ENCODE measurements at regions not wholly inside any gene's neighbourhood (a gene's known extent, or its start where the extent isn't known, plus 50 kb on each side); places are given as distances from the start of the nearest gene placed in this dataset.
"Not testable (repeated sequence)": the region's sequence is repeated elsewhere in the genome, so short reads cannot be mapped to it uniquely, and the experiment has no call there.

DNA sequence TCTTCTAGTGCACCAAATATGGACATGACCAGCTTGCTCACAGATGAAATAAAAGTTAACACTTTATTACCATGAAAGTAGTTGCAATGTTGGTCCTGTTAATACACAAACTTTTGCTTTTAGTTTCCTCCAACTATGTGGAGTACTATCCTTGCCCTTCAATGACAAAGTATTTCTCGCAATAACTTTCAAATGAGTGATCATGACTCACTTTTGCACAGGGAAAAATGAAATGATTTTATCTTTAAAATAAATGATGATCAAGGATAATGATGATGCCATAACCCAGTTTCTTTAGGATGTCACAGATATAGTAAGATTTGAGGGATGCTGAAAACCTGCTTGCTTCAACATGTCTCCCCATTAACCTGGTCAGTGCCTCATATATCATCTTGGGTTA lies 254.0 kb upstream of the KITLG start:
- DNase-seq (ENCODE audit: low read depth, low spot score): no peak

GRCh38 chr12:88833641-88834116 lies 253.4 kb upstream of the KITLG start:
- DNase-seq (ENCODE audit: low read depth, low spot score): no peak

DNA sequence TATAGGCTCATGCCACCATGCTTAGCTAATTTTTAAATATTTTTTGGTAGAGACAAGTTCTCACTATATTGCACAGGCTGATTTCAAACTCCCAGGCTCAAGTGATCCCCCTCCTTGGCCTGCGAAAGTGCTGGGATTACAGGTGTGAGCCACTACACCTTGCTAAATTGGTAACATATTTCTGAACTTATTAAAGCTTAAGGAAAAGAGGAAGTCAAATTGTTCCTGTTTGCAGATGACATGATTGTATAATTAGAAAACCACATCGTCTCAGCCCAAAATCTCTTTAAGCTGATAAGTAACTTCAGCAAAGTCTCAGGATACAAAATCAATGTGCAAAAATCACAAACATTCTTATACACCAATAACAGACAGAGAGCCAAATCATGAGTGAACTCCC lies 248.3 kb upstream of the KITLG start:
- not testable (repeated sequence) for DNase-seq (ENCODE audit: low read depth, low spot score)

DNA sequence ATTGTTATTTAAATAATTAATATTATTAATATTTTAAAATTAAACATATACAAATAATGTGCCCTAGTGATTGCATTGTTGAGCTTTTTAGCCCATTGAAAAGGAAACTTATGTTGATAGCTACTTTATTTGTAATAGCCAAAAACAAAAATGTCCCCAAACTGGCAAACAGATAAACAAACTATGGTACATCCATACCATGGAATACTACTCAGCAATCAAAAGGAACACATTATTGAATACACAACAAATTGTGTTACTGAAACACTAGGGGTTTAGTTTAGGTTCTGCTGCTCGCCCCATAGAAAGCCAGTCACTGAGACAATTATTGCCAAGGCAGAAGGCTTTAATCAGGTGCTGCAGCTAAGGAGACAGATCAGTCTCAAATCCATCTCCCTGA lies 239.7 kb upstream of the KITLG start:
- no peak for DNase-seq (ENCODE audit: low read depth, low spot score)

DNA sequence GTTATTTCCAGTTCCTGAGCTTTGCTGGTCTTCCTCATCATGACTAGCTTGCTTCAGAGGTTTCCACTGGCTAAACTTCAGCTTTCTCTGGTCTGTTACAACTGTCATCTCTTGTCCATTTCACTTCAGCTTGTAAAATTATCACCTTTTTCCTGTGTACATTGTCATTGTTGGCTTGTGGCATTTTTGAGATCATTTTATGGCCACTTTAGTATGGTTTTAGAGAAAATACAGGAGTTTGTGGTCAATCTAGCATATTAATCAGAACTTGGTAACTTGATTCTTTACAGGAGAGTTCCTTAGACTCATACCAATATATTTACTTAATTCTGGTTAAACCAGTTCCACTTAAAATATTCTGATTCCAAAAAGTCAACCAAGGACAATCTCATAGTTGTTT lies 235.9 kb upstream of the KITLG start:
- no peak for DNase-seq (ENCODE audit: low read depth, low spot score)

GRCh38 chr12:88814779-88815178 lies 234.5 kb upstream of the KITLG start:
- DNase-seq (ENCODE audit: low read depth, low spot score): no peak

DNA sequence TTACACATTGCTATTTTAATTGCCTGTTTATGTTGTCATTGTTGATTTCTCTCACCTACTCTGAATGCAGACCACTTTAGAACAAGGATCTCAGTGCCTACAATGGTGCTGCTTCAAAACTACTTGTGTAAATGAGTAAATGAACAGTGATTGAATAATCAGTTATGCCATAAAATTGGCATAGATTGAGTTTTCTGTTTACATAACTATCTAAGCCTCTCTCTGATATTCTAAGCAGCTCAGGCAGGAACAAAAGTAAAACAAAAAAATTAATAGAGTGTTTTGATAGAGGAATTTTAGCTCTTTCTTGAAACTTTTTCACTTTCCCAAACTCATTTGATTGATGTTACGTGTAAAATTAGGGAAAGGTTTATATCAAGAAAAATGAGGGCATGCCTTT lies 232.3 kb upstream of the KITLG start:
- DNase-seq (ENCODE audit: low read depth, low spot score): no peak

DNA sequence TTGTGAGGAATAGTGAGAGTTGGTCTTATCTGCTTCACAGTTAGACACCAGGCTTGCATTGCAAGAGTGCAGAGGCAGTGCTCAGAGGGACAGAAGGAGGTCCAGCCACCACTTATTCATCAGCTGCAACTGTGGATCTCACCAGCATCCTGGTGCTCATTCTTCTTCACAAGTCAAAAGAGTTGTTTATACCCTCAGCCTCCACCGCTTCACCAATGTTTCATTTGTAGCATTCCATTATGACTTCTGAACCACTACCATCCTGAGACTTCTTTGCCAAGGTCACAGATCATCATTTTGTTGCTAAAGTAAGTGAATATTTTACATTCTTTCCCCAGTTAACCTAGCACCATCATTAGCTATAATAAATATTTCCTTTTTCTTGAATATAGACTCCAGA lies 230.5 kb upstream of the KITLG start:
- no peak for DNase-seq (ENCODE audit: low read depth, low spot score)

- DNase-seq (ENCODE audit: low read depth, low spot score): not testable (repeated sequence)
Measured at GRCh38 chr12:88809841-88810240, 229.6 kb upstream of the KITLG start.

- no peak for DNase-seq (ENCODE audit: low read depth, low spot score)
Measured at GRCh38 chr12:88805692-88806091, 225.4 kb upstream of the KITLG start.

DNA sequence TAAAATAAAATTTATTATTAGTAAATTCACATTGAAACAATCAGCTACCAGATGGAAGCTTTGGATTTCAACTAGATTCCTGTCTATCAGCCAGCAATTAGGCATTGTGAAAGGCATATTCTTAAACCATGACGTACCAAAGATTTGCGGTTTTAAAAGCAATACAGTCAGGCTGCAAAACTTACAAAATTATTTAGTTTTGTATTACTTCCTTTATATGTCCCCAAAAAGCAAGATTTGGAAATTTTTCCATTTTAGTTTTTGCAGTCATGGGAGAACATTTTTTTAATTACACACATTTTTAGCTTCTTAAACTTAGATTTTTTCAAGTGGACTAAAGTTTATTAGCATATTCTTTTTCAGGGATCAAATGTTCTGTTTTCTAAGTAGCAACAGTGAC lies 225.0 kb upstream of the KITLG start:
- DNase-seq (ENCODE audit: low read depth, low spot score): no peak

DNA sequence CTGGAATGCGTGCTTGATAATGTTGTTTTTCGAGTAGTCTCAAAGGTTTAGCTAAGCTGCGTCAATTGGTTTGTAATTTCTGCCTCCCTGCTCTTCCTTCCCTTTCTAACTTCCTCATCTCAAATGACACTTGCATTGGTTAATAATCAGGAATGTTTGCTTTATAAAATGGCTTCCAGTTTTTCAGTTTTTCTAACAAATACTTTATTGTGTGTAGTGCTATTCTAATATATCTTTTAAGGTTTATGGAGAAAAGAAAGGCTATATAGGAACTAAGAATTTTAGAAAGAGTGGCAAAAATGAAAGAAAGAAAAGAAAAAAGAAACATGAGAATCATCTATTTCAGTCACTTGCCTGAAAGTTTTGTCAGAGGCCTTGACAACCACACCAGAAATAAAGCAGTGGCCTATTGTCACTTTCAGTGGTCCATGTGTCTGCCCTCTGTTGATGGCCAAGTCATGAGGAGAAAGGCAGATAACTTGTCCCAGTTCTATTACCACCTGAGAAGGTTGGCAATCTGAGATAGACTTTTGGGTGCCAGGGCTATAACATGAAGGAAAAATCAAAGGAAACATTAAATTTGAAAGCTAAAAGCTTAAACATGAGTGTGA lies 221.9 kb upstream of the KITLG start:
- no peak for DNase-seq (ENCODE audit: low read depth, low spot score)

- DNase-seq (ENCODE audit: low read depth, low spot score): no peak
Measured at GRCh38 chr12:88801227-88802095, 221.2 kb upstream of the KITLG start.

DNA sequence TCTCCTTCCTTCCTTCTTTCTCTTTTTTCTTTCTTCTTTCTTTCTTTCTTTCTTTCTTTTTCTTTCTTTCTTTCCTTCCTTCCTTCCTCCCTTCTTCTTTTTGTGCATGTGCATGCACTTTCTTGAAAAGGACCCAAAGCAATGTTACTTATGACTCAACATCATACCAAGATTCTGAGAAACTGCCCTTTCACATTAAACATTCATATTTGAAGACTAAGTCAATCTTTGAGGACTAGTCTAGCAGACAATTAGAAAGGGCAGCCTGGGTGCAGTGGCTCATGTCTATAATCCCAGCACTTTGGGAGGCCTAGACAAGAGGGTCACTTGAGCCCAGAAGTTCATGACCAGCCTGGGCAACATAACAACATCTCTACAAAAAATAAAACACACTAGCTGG lies 212.8 kb upstream of the KITLG start:
- no peak for DNase-seq (ENCODE audit: low read depth, low spot score)

DNA sequence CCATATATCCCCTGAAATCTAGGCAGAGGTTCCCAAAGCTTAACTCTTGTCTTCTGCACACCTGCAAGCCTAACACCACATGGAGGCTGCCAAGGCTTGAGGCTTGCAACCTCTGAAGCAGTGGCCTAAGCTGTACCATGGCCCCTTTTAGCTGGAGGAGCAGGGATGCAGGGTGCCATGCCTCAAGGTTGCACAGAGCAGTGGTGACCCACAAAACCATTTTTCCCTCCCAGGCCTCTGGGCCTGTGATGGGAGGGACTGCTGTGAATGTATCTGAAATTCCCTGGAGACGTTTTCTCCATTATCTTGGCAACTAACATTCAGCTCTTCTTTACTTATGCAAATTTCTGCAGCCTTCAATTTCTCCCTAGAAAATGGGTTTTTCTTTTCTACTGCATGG lies 210.0 kb upstream of the KITLG start:
- no peak for DNase-seq (ENCODE audit: low read depth, low spot score)

GRCh38 chr12:88784166-88784565 lies 203.9 kb upstream of the KITLG start:
- no peak for DNase-seq (ENCODE audit: low read depth, low spot score)

DNA sequence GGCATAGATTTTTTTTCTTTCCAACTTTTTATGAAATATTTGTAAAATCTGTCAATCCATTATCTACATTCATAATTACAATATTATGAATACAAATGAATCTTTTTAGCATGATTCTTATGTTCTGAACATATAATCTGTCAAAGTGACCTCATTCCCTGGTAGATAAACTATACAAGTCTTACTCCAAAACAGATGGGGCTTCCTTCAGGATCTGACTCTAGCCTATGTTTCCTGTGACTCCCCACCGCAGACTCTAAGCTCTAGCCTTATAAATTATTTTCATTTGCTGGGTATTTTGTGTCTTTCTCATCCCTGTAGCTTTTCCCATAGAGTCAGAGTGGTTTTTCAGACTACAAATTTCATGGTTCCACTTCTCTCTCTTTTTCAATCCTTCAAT lies 202.1 kb upstream of the KITLG start:
- DNase-seq (ENCODE audit: low read depth, low spot score): no peak

GRCh38 chr12:88781909-88782308 lies 201.6 kb upstream of the KITLG start:
- no peak for DNase-seq (ENCODE audit: low read depth, low spot score)

DNA sequence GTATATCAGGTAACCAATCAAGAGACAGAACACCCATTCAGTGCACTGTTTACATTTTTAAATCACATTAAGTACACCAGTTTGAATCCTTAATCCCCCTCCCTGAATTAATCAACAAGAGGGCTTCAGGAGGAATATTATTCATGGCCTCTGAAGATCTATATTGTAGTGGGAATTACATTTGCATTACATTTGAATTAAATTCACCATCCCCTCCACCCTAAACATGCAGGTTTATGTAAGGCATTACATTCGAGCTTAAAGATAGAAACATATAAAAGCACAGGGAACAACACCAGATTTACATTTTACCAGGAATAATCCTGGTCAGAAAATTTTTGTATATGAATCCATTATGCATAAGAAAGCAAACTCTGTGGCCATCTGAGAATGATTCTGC lies 197.8 kb upstream of the KITLG start:
- DNase-seq (ENCODE audit: low read depth, low spot score): no peak

DNA sequence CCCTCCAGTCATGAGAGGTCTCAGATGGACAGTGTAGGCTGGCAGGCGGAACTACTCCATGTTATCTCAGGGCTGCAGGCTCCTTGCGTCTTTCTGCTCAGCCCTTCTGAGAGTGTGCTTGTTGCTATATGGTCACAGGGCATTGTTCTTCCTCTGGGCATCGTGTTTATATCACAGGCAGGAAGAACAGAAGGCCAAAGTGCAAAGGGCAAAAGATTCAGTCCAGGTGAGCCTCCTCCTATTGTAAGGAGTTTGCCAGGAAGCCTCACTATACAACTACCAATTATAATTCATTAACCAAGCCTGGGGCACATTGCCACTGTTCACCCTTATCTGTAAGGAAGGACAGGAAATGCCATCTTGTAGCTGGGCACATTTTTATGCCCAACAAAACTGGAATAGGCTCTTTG lies 195.5 kb upstream of the KITLG start:
- no peak for DNase-seq (ENCODE audit: low read depth, low spot score)

GRCh38 chr12:88767699-88768098 lies 187.4 kb upstream of the KITLG start:
- no peak for DNase-seq (ENCODE audit: low read depth, low spot score)

GRCh38 chr12:88764781-88765480 lies 184.7 kb upstream of the KITLG start:
- no peak for DNase-seq (ENCODE audit: low read depth, low spot score)

All from activated naive CD8-positive, alpha-beta T cell treated with anti-CD3 and anti-CD28 coated beads, Interleukin-2, amount 50 U/mL, for 16 hours (primary cell).